Activated naive CD8-positive, alpha-beta T cell treated with anti-CD3 and anti-CD28 coated beads for 36 hours (primary cell): ENCODE measurements at regions not wholly inside any gene's neighbourhood (a gene's known extent, or its start where the extent isn't known, plus 50 kb on each side); places are given as distances from the start of the nearest gene placed in this dataset.

Source experiments
- DNase-seq: peaks from one replicate; pipeline ENCODE4 v3.0.0; 2021
- H3K27ac Mint-ChIP-seq: one replicate; pipeline ENCODE4 v1.8.0; 2022; ENCODE audit warnings: mild to moderate bottlenecking, moderate library complexity, mixed read lengths
- H3K27me3 Mint-ChIP-seq: one replicate; pipeline ENCODE4 v1.8.0; 2022; ENCODE audit warnings: mild to moderate bottlenecking, mixed read lengths
- H3K36me3 Mint-ChIP-seq: one replicate; pipeline ENCODE4 v1.8.0; 2021; ENCODE audit warnings: mild to moderate bottlenecking, mixed read lengths
- H3K4me1 Mint-ChIP-seq: one replicate; pipeline ENCODE4 v1.8.0; 2021; ENCODE audit warnings: mixed read lengths
- H3K4me3 Mint-ChIP-seq: one replicate; pipeline ENCODE4 v1.8.0; 2022; ENCODE audit warnings: mild to moderate bottlenecking, moderate library complexity, mixed read lengths
- H3K9me3 Mint-ChIP-seq: one replicate; pipeline ENCODE4 v1.8.0; 2022; ENCODE audit warnings: mixed read lengths

- H3K4me1 Mint-ChIP-seq = no peaks in the 10 kb centered on the region
- no peaks in the 10 kb centered on the region for H3K36me3 Mint-ChIP-seq
- no peak for DNase-seq
- H3K4me3 Mint-ChIP-seq = no peak overlapping the region
- H3K27ac Mint-ChIP-seq = no peak overlapping the region
- H3K9me3 Mint-ChIP-seq = no peaks in the 10 kb centered on the region
- peaks cover 8% of the 10 kb centered on the region for H3K27me3 Mint-ChIP-seq
Measured at GRCh38 chr10:10318856-10319255, 698.8 kb upstream of the CELF2 start.

GRCh38 chr10:10320956-10321355 is 696.7 kb upstream of the CELF2 start:
- Mint-ChIP-seq H3K36me3 (no peaks in the 10 kb centered on the region), H3K27ac (no peak overlapping the region)

GRCh38 chr10:10326116-10326515 is 691.6 kb upstream of the CELF2 start:
- DNase-seq = no peak
- no peaks in the 10 kb centered on the region for H3K9me3 Mint-ChIP-seq
- no peak overlapping the region for H3K4me3 Mint-ChIP-seq
- H3K4me1 Mint-ChIP-seq = no peaks in the 10 kb centered on the region
- H3K36me3 Mint-ChIP-seq = no peaks in the 10 kb centered on the region
- H3K27me3 Mint-ChIP-seq = no peaks in the 10 kb centered on the region
- H3K27ac Mint-ChIP-seq = no peak overlapping the region

More at GRCh38 chr10:10320956-10321355, 696.7 kb upstream of the CELF2 start:
- H3K27me3 Mint-ChIP-seq = peaks cover 5% of the 10 kb centered on the region
- H3K4me1 Mint-ChIP-seq = no peaks in the 10 kb centered on the region
- no peak for DNase-seq
- H3K9me3 Mint-ChIP-seq = no peaks in the 10 kb centered on the region
- no peak overlapping the region for H3K4me3 Mint-ChIP-seq

- Mint-ChIP-seq H3K9me3 (no peaks in the 10 kb centered on the region), H3K4me1 (no peaks in the 10 kb centered on the region), H3K4me3 (no peak overlapping the region), H3K27me3 (no peaks in the 10 kb centered on the region), H3K36me3 (no peaks in the 10 kb centered on the region), H3K27ac (no peak overlapping the region)
- DNase-seq = no peak
Measured at GRCh38 chr10:10327934-10328333, 689.7 kb upstream of the CELF2 start.

- DNase-seq = no peak
- H3K27ac Mint-ChIP-seq = no peak overlapping the region
- no peak overlapping the region for H3K4me3 Mint-ChIP-seq
- peaks cover 10% of the 10 kb centered on the region for H3K27me3 Mint-ChIP-seq
- no peaks in the 10 kb centered on the region for H3K36me3 Mint-ChIP-seq
- no peaks in the 10 kb centered on the region for H3K9me3 Mint-ChIP-seq
- H3K4me1 Mint-ChIP-seq = no peaks in the 10 kb centered on the region
Measured at GRCh38 chr10:10330418-10330817, 687.3 kb upstream of the CELF2 start.

GRCh38 chr10:10332786-10333185 is 684.9 kb upstream of the CELF2 start:
- Mint-ChIP-seq H3K4me1 (no peaks in the 10 kb centered on the region), H3K36me3 (no peaks in the 10 kb centered on the region), H3K27ac (no peak overlapping the region), H3K27me3 (peaks cover 23% of the 10 kb centered on the region), H3K4me3 (no peak overlapping the region), H3K9me3 (no peaks in the 10 kb centered on the region)
- DNase-seq = no peak

GRCh38 chr10:10333622-10334021 is 684.0 kb upstream of the CELF2 start:
- no peak for DNase-seq
- Mint-ChIP-seq H3K36me3 (no peaks in the 10 kb centered on the region), H3K4me1 (no peaks in the 10 kb centered on the region), H3K9me3 (no peaks in the 10 kb centered on the region), H3K4me3 (no peak overlapping the region), H3K27ac (no peak overlapping the region), H3K27me3 (peaks cover 23% of the 10 kb centered on the region)

GRCh38 chr10:10338339-10338738 is 679.3 kb upstream of the CELF2 start:
- H3K27ac Mint-ChIP-seq = no peak overlapping the region
- no peaks in the 10 kb centered on the region for H3K9me3 Mint-ChIP-seq
- no peaks in the 10 kb centered on the region for H3K4me1 Mint-ChIP-seq
- DNase-seq = no peak
- H3K27me3 Mint-ChIP-seq = peaks cover 22% of the 10 kb centered on the region
- no peaks in the 10 kb centered on the region for H3K36me3 Mint-ChIP-seq
- no peak overlapping the region for H3K4me3 Mint-ChIP-seq

GRCh38 chr10:10346390-10347150 is 671.1 kb upstream of the CELF2 start:
- Mint-ChIP-seq H3K36me3 (no peaks in the 10 kb centered on the region), H3K4me3 (no peak overlapping the region), H3K9me3 (peaks cover 2% of the 10 kb centered on the region), H3K4me1 (no peaks in the 10 kb centered on the region), H3K27me3 (no peaks in the 10 kb centered on the region), H3K27ac (no peak overlapping the region)
- DNase-seq = no peak

- no peaks in the 10 kb centered on the region for H3K36me3 Mint-ChIP-seq
- no peak overlapping the region for H3K27ac Mint-ChIP-seq
- no peaks in the 10 kb centered on the region for H3K9me3 Mint-ChIP-seq
- no peaks in the 10 kb centered on the region for H3K4me1 Mint-ChIP-seq
- DNase-seq = no peak
- peaks cover 7% of the 10 kb centered on the region for H3K27me3 Mint-ChIP-seq
- H3K4me3 Mint-ChIP-seq = no peak overlapping the region
Measured at GRCh38 chr10:10350050-10350449, 667.6 kb upstream of the CELF2 start.

- no peak overlapping the region for H3K4me3 Mint-ChIP-seq
- no peak for DNase-seq
- no peaks in the 10 kb centered on the region for H3K36me3 Mint-ChIP-seq
- no peak overlapping the region for H3K27ac Mint-ChIP-seq
- peaks cover 7% of the 10 kb centered on the region for H3K27me3 Mint-ChIP-seq
- no peaks in the 10 kb centered on the region for H3K9me3 Mint-ChIP-seq
- no peaks in the 10 kb centered on the region for H3K4me1 Mint-ChIP-seq
Measured at GRCh38 chr10:10351451-10351850, 666.2 kb upstream of the CELF2 start.

GRCh38 chr10:10353326-10353868 is 664.3 kb upstream of the CELF2 start:
- Mint-ChIP-seq H3K36me3 (no peaks in the 10 kb centered on the region), H3K4me3 (no peak overlapping the region), H3K27ac (no peak overlapping the region)

GRCh38 chr10:10359263-10359662 is 658.4 kb upstream of the CELF2 start:
- no peak for DNase-seq
- no peaks in the 10 kb centered on the region for H3K36me3 Mint-ChIP-seq
- H3K27ac Mint-ChIP-seq = no peak overlapping the region
- no peaks in the 10 kb centered on the region for H3K4me1 Mint-ChIP-seq
- no peaks in the 10 kb centered on the region for H3K9me3 Mint-ChIP-seq
- H3K4me3 Mint-ChIP-seq = no peak overlapping the region
- H3K27me3 Mint-ChIP-seq = peaks cover 11% of the 10 kb centered on the region

More at GRCh38 chr10:10353326-10353868, 664.3 kb upstream of the CELF2 start:
- DNase-seq = no peak
- no peaks in the 10 kb centered on the region for H3K9me3 Mint-ChIP-seq
- peaks cover 7% of the 10 kb centered on the region for H3K27me3 Mint-ChIP-seq
- H3K4me1 Mint-ChIP-seq = no peaks in the 10 kb centered on the region

- peaks cover 11% of the 10 kb centered on the region for H3K27me3 Mint-ChIP-seq
- no peak overlapping the region for H3K27ac Mint-ChIP-seq
- H3K9me3 Mint-ChIP-seq = no peaks in the 10 kb centered on the region
- no peak for DNase-seq
- no peak overlapping the region for H3K4me3 Mint-ChIP-seq
- no peaks in the 10 kb centered on the region for H3K4me1 Mint-ChIP-seq
- no peaks in the 10 kb centered on the region for H3K36me3 Mint-ChIP-seq
Measured at GRCh38 chr10:10361301-10361885, 656.3 kb upstream of the CELF2 start.

GRCh38 chr10:10362800-10363199 is 654.9 kb upstream of the CELF2 start:
- Mint-ChIP-seq H3K36me3 (no peaks in the 10 kb centered on the region), H3K9me3 (no peaks in the 10 kb centered on the region), H3K4me1 (no peaks in the 10 kb centered on the region), H3K27ac (no peak overlapping the region), H3K27me3 (peaks cover 15% of the 10 kb centered on the region), H3K4me3 (no peak overlapping the region)
- no peak for DNase-seq

- H3K27ac Mint-ChIP-seq = no peak overlapping the region
- H3K4me1 Mint-ChIP-seq = no peaks in the 10 kb centered on the region
- H3K36me3 Mint-ChIP-seq = no peaks in the 10 kb centered on the region
- peaks cover 15% of the 10 kb centered on the region for H3K27me3 Mint-ChIP-seq
- no peak for DNase-seq
- H3K9me3 Mint-ChIP-seq = no peaks in the 10 kb centered on the region
- no peak overlapping the region for H3K4me3 Mint-ChIP-seq
Measured at GRCh38 chr10:10363217-10363616, 654.5 kb upstream of the CELF2 start.
